ENCODE measurements at regions not wholly inside any gene's neighbourhood (a gene's known extent, or its start where the extent isn't known, plus 50 kb on each side); places are given as distances from the start of the nearest gene placed in this dataset.

- TF ChIP-seq, protein P1, sequence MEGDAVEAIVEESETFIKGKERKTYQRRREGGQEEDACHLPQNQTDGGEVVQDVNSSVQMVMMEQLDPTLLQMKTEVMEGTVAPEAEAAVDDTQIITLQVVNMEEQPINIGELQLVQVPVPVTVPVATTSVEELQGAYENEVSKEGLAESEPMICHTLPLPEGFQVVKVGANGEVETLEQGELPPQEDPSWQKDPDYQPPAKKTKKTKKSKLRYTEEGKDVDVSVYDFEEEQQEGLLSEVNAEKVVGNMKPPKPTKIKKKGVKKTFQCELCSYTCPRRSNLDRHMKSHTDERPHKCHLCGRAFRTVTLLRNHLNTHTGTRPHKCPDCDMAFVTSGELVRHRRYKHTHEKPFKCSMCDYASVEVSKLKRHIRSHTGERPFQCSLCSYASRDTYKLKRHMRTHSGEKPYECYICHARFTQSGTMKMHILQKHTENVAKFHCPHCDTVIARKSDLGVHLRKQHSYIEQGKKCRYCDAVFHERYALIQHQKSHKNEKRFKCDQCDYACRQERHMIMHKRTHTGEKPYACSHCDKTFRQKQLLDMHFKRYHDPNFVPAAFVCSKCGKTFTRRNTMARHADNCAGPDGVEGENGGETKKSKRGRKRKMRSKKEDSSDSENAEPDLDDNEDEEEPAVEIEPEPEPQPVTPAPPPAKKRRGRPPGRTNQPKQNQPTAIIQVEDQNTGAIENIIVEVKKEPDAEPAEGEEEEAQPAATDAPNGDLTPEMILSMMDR (conservative IDR thresholded peaks at IDR 0.05; ENCODE audit: low read length): no peak
- TF ChIP-seq EZH2phosphoT487 (IDR thresholded peaks at IDR 0.05; ENCODE audit: borderline replicate concordance): no peak
These were observed 264.6 kb upstream of the FMR1 start for GRCh38 chrX:147646949-147647723.

All from Loucy (cell line).